ENCODE measurements at regions not wholly inside any gene's neighbourhood (a gene's known extent, or its start where the extent isn't known, plus 50 kb on each side); places are given as distances from the start of the nearest gene placed in this dataset.

DNA sequence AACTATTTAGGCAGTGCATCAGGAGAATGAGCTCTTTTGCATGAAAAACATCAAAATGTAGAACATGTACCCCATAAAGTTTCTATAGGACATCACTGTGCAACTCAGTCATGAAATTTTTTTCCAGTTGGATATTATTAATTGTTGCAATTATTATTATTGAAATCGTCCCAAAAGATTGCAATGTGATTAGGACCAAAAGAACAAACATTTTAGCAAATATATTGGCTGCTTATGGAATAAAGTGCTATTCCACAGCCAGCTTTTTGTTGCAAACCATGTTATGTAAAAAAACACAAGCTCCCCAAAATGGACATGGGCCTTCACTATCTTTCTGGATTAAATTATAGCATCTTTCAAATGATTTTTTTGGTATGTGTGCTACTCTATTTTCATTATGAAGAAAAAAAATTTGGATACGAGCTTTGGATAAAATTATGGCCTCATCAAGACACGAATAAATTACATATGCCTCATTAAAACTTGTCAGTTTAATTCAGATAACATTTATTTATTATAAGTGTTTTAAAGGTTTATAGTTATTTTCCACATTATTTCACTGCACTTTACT lies 262.7 kb upstream of the TCF21 start:
- TF ChIP-seq CTCF (IDR thresholded peaks at IDR 0.05; ENCODE audit: control extremely low read depth in 1 of 3, insufficient read depth in 1 of 3, low read depth in 1 of 3, low read length in 3 of 3) (no peak), POLR2A (IDR thresholded peaks at IDR 0.05; ENCODE audit: control extremely low read depth in 1 of 2, low read depth in 2 of 2, low read length in 2 of 2) (no peak), USF2 (IDR thresholded peaks at IDR 0.05; ENCODE audit: low read length) (no peak), HDAC6 (IDR thresholded peaks at IDR 0.05; ENCODE audit: low read depth, low read length) (no peak), POLR2AphosphoS5 (IDR thresholded peaks at IDR 0.05; ENCODE audit: low read depth, low read length) (no peak), YY1 (IDR thresholded peaks at IDR 0.05; ENCODE audit: low read depth, low read length) (no peak), HDAC2 (IDR thresholded peaks at IDR 0.05; ENCODE audit: borderline replicate concordance in 1 of 2, low read depth in 2 of 2, low read length in 2 of 2) (no peak), JUN (IDR thresholded peaks at IDR 0.05; ENCODE audit: low read depth, low read length) (no peak)

Data from H1 (cell line).